HG03095 (cell line): ENCODE measurements at regions not wholly inside any gene's neighbourhood (a gene's known extent, or its start where the extent isn't known, plus 50 kb on each side); places are given as distances from the start of the nearest gene placed in this dataset.
"Not testable (repeated sequence)": the region's sequence is repeated elsewhere in the genome, so short reads cannot be mapped to it uniquely, and the experiment has no call there.

ENCODE experiments used
- ATAC-seq: cut with Tn5 transposase; IDR thresholded peaks from one replicate; pipeline ENCODE4 v1.9.1; 2021; ENCODE audit warnings: moderate library complexity; ENCODE audit not compliant: unreplicated experiment

DNA sequence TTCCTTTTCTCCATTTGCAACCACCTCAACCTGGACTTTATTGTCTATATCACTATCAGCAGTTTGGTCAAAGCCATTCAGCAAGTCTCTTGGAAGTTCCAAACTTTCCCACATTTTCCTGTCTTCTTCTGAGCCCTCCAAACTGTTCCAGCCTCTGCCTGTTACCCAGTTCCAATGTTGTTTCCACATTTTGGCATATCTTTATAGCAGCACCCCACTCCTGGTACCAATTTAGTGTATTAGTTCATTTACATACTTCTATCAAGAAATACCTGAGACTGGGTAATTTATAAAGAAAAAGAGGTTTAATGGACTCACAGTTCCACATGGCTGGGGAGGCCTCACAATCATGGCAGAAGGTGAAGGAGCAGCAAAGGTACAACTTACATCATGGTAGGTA, 90.4 kb upstream of the NETO1 start:
- not testable (repeated sequence) for ATAC-seq

DNA sequence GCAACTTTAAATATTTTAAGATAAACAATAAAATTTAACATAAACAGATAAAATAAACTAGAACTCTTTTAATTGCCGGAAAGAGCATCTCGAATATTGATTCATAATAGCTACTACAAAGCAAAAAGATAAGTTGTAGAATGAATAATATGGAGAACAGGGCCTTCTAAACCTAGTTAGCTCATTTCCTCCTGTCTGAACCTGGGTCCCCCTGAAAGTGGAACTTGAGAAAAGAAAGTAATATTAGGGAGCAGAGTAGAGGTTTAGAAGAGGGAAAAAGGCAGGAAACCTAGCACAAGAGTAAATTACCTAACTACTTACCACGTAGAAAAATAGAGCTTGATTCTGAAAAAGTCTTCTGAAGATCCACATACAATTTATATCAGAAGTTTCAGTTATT, 80.7 kb upstream of the NETO1 start:
- no peak for ATAC-seq

DNA sequence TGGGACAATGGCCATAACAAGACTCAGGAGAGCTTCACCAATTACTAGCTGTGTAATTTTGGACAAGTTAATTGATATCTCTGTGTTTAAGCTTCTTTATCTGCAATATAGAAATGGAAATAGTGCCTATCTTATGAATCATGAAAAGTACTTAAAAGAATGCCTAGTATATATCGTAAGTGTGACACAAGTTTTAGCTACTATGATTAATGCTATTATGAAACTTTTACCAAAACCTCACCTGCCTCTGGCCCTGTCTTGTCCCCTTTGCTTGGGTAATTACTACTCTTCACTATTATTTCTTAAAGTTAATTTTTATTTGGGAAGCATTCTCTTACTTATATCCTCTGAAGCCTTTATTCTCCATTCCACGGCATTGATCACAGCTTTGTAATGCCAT, 75.0 kb upstream of the NETO1 start:
- ATAC-seq = no peak

DNA sequence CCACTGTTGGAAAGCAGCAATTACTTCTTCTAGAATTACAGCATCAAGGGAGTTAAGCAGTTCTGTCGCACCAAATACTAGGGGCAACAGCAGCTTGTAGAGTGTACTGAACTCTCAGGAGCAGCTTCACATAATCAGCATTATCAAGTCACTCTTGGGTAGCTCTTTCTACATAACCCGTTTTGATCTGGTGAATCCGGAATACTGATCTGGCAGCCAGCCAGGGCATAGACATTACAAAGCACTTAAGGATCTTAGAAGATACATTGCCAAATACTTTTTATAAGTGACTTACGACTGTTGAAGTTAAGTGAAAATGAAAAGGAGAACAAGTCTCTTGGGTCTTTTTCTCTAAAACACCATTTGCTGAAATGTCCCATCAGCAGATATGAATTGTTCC, 73.2 kb upstream of the NETO1 start:
- no peak for ATAC-seq

DNA sequence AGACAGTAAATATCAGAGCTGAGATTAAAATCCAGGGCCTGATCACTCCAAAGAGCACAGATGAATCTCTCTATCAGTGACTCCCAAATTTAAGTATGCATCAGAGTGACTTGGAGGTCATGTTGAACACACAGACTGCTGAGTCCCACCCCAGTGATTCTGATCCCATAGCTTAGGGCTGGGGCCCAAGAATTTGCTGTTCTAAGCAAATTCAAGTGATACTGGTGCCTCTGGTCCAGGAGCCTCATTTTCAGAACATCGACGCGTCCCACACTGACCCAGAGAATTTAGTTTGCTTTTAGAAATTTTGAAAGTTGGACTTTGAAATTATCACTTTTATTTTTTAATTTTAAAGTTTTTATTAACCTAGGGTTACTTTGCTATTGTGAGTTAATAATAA, 72.7 kb upstream of the NETO1 start:
- ATAC-seq = no peak

DNA sequence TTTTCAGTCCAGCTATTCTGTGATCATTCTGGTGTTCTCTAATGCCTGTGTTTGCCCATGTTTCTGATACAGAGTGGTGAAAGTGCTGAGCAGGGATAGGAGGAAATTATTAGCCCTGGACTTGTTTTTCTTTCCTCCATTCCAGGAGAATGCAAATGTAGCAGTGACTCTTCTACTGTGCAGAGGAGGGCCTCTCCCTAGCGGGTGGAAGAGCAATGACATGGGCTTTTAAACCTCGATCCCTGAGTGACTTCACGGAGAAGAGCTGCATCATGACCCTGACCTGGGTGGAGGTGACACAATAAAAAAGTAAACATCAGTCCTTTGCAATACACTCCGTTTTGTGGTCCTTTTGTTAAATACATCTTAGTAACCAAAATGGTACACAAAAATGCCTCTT, 68.0 kb upstream of the NETO1 start:
- ATAC-seq = no peak

DNA sequence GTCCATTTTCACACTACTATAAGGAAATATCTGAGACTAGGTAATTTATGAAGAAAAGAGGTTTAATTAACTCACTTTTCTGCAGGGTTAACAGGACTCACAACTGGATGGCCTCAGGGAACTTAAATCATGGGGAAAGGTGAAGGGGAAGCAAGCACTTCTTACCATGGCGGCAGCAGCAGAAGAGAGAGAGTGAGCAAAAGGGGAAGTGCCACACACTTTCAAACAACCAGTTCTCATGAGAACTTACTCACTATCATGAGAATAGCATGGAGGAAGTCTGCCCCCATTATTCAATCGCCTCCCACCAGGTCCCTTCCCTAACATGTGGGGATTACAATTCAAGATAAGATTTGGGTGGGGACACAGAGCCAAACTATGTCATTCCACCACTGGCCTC, 55.1 kb upstream of the NETO1 start:
- no peak for ATAC-seq
